Spleen (tissue), 7 donors: ENCODE measurements at regions not wholly inside any gene's neighbourhood (a gene's known extent, or its start where the extent isn't known, plus 50 kb on each side); places are given as distances from the start of the nearest gene placed in this dataset.

Experiments used
- CTCF ChIP-seq, 11 experiments: fragments of 200-600 bp in 7 of 11; fragments of 450-650 bp in 4 of 11; sonication (generic) in 4 of 11; IDR thresholded peaks in 8 of 11; conservative IDR thresholded peaks in 3 of 11; 1 replicate in 7 of 11; 2 replicates in 4 of 11; pipeline versions ENCODE4 v1.4.0 to v1.8.0; 2016 to 2021; ENCODE audit warnings: antibody characterized with exemption in 11 of 11, inconsistent platforms in 4 of 11, mild to moderate bottlenecking in 1 of 11
- POLR2A ChIP-seq, 3 donors: fragments of 450-650 bp; IDR thresholded peaks; one replicate each; pipeline ENCODE4 v1.5.1; 2017; ENCODE audit warnings: antibody characterized with exemption in 3 of 3, mild to moderate bottlenecking in 1 of 3
- POLR2AphosphoS5 ChIP-seq, 3 donors: sonication (generic); formaldehyde crosslinking; IDR thresholded peaks; one replicate each; pipeline ENCODE4 v1.5.1; 2017; ENCODE audit warnings: antibody characterized with exemption in 3 of 3
- donor health status: DM: no; HTN: no; CAD: no; lungs with moderate emphysema.
- donor health status: DM: no; HTN: no; CAD: no.
- donor health status: DM: no; HTN: no; CAD: no.

DNA sequence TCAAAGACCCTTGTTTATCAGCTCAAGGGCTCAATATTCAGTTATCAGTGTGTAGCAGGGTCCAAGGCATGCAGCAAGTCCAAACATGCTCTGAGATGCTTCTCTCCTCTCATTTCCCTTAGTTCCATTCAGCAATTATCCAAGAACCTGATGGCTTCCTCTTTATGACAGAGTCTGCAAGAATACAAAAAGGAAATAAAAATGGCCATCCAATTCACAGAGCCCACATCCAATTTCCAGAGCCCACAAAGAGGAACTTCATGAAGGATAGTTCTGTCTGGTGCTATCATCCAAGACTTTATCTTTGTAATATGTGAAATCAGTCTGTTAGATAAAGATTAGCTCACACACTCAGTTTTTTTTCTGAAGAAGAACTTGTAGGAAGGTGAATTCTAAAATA is 217.2 kb downstream of the LACC1 start:
- TF ChIP-seq POLR2A (IDR thresholded peaks at IDR 0.05) (no peak), CTCF (IDR thresholded peaks at IDR 0.05 in 8 of 11, conservative IDR thresholded peaks at IDR 0.05 in 3 of 11) (no peak), POLR2AphosphoS5 (IDR thresholded peaks at IDR 0.05) (no peak)
